HepG2 (cell line): ENCODE measurements at regions not wholly inside any gene's neighbourhood (a gene's known extent, or its start where the extent isn't known, plus 50 kb on each side); places are given as distances from the start of the nearest gene placed in this dataset.
"Not testable (repeated sequence)": the region's sequence is repeated elsewhere in the genome, so short reads cannot be mapped to it uniquely, and the experiment has no call there.

Experiments used
- ATAC-seq: fragments of 200-7000 bp; cut with Tn5 transposase; 3 replicates; pipeline ENCODE4 v1.9.1; 2020; ENCODE audit warnings: mild to moderate bottlenecking, moderate library complexity
- BruUV-seq: library from RNA; stranded (reverse); fragments of 400-500 nt; replicated peaks from 2 replicates; lab custom pipeline; 2021; lab: Mats Ljungman, UMichigan
- CTCF ChIA-PET: fragments of 300-600 bp; formaldehyde crosslinking; extraction: SDS; loops from one replicate; lab custom pipeline; 2021; ENCODE audit warnings: low total read pairs, inconsistent platforms, low intra/inter-chr PET ratio; lab: Yijun Ruan, JAX
- POLR2A ChIA-PET: fragments of 350-600 bp; sonication (Branson Sonifier 250); formaldehyde crosslinking; loops from one replicate; lab custom pipeline; 2020; ENCODE audit warnings: antibody characterized with exemption, inconsistent platforms; lab: Yijun Ruan, JAX
- DNase-seq: peaks from one replicate; pipeline ENCODE4 v3.0.0-alpha.2; 2015; ENCODE audit warnings: low spot score
- FAIRE-seq: peaks from 3 replicates; lab custom pipeline; 2011; peaks lifted over from hg19 to GRCh38; lab: Jason Lieb, UNC
- H2AFZ ChIP-seq: one replicate; pipeline ENCODE4 v1.6.1; 2011; ENCODE audit warnings: low read length, inconsistent platforms
- H3K27ac ChIP-seq: fragments of 300-600 bp; 3 replicates; pipeline ENCODE4 v1.8.0; 2011; ENCODE audit warnings: mixed run types, mild to moderate bottlenecking, mixed read lengths, low read length, inconsistent platforms; ENCODE audit not compliant: insufficient read depth; ENCODE audit errors: extremely low read length
- H3K27me3 ChIP-seq, 2 experiments: fragments of 200-600 bp in 1 of 2; 2 replicates in 1 of 2; 3 replicates in 1 of 2; pipeline versions ENCODE4 v1.6.0 to v1.8.0; 2011; ENCODE audit warnings: low read length in 2 of 2, mild to moderate bottlenecking in 2 of 2, moderate library complexity in 2 of 2, inconsistent platforms in 1 of 2; ENCODE audit not compliant: insufficient read depth in 2 of 2, control insufficient read depth in 1 of 2
- H3K36me3 ChIP-seq, 2 experiments: fragments of 200-600 bp in 1 of 2; replicated peaks in 1 of 2; 2 replicates in 1 of 2; 3 replicates in 1 of 2; pipeline versions ENCODE4 v1.5.1 to v1.8.0; 2011; ENCODE audit warnings: low read length in 2 of 2, inconsistent platforms in 1 of 2; ENCODE audit not compliant: insufficient read depth in 2 of 2, control insufficient read depth in 1 of 2
- H3K4me1 ChIP-seq: 2 replicates; pipeline ENCODE4 v1.5.1; 2012; ENCODE audit warnings: low read length, inconsistent platforms; ENCODE audit not compliant: insufficient read depth
- H3K4me2 ChIP-seq: 2 replicates; pipeline ENCODE4 v1.6.0; 2011; ENCODE audit warnings: low read depth, low read length, inconsistent platforms
- H3K4me3 ChIP-seq, 3 experiments: fragments of 200-600 bp in 1 of 3; sonication (generic), shearing (Covaris generic) in 1 of 3; replicated peaks in 1 of 3; 2 replicates each; pipeline ENCODE4 v1.5.1; 2011 to 2016; ENCODE audit warnings: low read length in 3 of 3, inconsistent platforms in 2 of 3, low read depth in 2 of 3, mild to moderate bottlenecking in 2 of 3, control low read depth in 1 of 3, mixed read lengths in 1 of 3; ENCODE audit not compliant: insufficient read depth in 1 of 3
- H3K79me2 ChIP-seq: one replicate; pipeline ENCODE4 v1.6.1; 2011; ENCODE audit warnings: low read length, inconsistent platforms; ENCODE audit not compliant: insufficient read depth
- H3K9ac ChIP-seq: 2 replicates; pipeline ENCODE4 v1.6.0; 2011; ENCODE audit warnings: mild to moderate bottlenecking, low read depth, low read length, inconsistent platforms; ENCODE audit not compliant: insufficient read depth
- H3K9me3 ChIP-seq: 2 replicates; pipeline ENCODE4 v1.5.1; 2012; ENCODE audit warnings: mild to moderate bottlenecking, low read length
- H4K20me1 ChIP-seq: 2 replicates; pipeline ENCODE4 v1.6.0; 2011; ENCODE audit warnings: inconsistent platforms, mild to moderate bottlenecking, low read length, moderate library complexity; ENCODE audit not compliant: insufficient read depth
- BHLHE40 ChIP-seq: IDR thresholded peaks from 2 replicates; pipeline ENCODE4 v1.6.1; 2011; ENCODE audit warnings: low read length, improper control_type of control experiment
- HOXD1 ChIP-seq: sonication (generic); formaldehyde crosslinking; IDR thresholded peaks from 2 replicates; pipeline ENCODE4 v1.5.0; 2020; ENCODE audit warnings: missing genetic modification reagents
- MBD4 ChIP-seq: IDR thresholded peaks from 2 replicates; pipeline ENCODE4 v1.6.1; 2012; ENCODE audit warnings: low read length, inconsistent platforms, borderline replicate concordance
- MYNN ChIP-seq: sonication (generic); formaldehyde crosslinking; IDR thresholded peaks from 2 replicates; pipeline ENCODE4 v1.4.0; 2020; ENCODE audit warnings: mild to moderate bottlenecking, low read depth, missing genetic modification reagents
- SOX5 ChIP-seq: IDR thresholded peaks from 2 replicates; pipeline ENCODE4 v1.6.1; 2016; ENCODE audit warnings: borderline replicate concordance
- TBX3 ChIP-seq: fragments of 450-650 bp; IDR thresholded peaks from 2 replicates; pipeline ENCODE4 v1.6.1; 2017; ENCODE audit warnings: antibody characterized with exemption, mild to moderate bottlenecking, inconsistent platforms, borderline replicate concordance
- TEAD2 ChIP-seq: sonication (generic); formaldehyde crosslinking; IDR thresholded peaks from 2 replicates; pipeline ENCODE4 v1.9.0; 2021; ENCODE audit warnings: missing genetic modification reagents
- ZFAT ChIP-seq: sonication (generic); formaldehyde crosslinking; conservative IDR thresholded peaks from 2 replicates; pipeline ENCODE4 v1.8.1; 2023; ENCODE audit warnings: missing genetic modification reagents, inconsistent platforms
- ZNF432 ChIP-seq: sonication (generic); formaldehyde crosslinking; IDR thresholded peaks from 2 replicates; pipeline ENCODE4 v1.5.0; 2020; ENCODE audit warnings: missing genetic modification reagents, mild to moderate bottlenecking, borderline replicate concordance
- ZNF501 ChIP-seq: sonication (generic); formaldehyde crosslinking; IDR thresholded peaks from 2 replicates; pipeline ENCODE4 v1.5.1; 2020; ENCODE audit warnings: mild to moderate bottlenecking, moderate library complexity, missing genetic modification reagents
- ZNF644 ChIP-seq: IDR thresholded peaks from 2 replicates; pipeline ENCODE4 v1.6.1; 2016; ENCODE audit warnings: low read depth
- ZNF766 ChIP-seq: sonication (generic); formaldehyde crosslinking; IDR thresholded peaks from 2 replicates; pipeline ENCODE4 v1.5.0; 2020; ENCODE audit warnings: missing genetic modification reagents, borderline replicate concordance
- WGBS: methylation state at CpG from one replicate; pipeline ENCODE4 v1.1.6; 2017; ENCODE audit warnings: low lambda C conversion rate; 5-methylcytosine and 5-hydroxymethylcytosine counted together
- in situ Hi-C: cut with HindIII; loops from 2 replicates; pipeline ENCODE4 v1.10.0; 2017; ENCODE audit warnings: low pct_unique_long_range_greater_than_20kb; ENCODE audit not compliant: extremely low pct_ligation_motif_present
- intact Hi-C: fragments of 100-400 bp; cut with micrococcal nuclease; formaldehyde crosslinking; loops from one replicate; pipeline ENCODE4 v1.10.0; 2022; ENCODE audit not compliant: unreplicated experiment
- TF ChIP-seq, protein P1 (sequence below): sonication (generic); formaldehyde crosslinking; IDR thresholded peaks from 2 replicates; pipeline ENCODE4 v1.4.0; 2020; ENCODE audit warnings: missing genetic modification reagents
- TF ChIP-seq, protein P2 (sequence below): sonication (generic); formaldehyde crosslinking; IDR thresholded peaks from 2 replicates; pipeline ENCODE4 v1.4.0; 2020; ENCODE audit warnings: missing genetic modification reagents, borderline replicate concordance
- TF ChIP-seq, protein P3 (sequence below): sonication (generic); formaldehyde crosslinking; IDR thresholded peaks from 2 replicates; pipeline ENCODE4 v1.4.0; 2020; ENCODE audit warnings: mild to moderate bottlenecking, low read depth, missing genetic modification reagents
- TF ChIP-seq, protein P4 (sequence below): sonication (generic); formaldehyde crosslinking; IDR thresholded peaks from 2 replicates; pipeline ENCODE4 v1.4.0; 2020; ENCODE audit warnings: missing genetic modification reagents

DNA sequence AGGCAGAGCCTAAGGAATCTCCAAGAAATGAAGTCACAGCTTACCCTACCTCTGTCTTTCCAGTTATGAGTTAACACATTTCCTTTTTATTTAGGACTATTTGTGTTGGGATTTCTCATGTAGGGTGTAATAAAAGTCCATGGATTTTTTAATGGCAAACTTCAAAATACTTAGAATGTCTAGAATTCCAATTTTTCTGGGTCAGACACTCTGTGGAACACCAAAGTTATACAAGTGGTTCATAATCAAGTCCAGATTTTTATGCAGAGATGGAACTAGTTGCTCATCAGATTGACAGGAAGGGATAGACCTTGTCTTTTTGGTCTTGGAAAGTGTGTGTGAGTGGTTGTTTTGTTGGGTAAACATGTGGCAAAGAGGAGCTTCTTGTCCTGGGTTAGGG is 69.8 kb upstream of the ADRA1D start:
- H3K4me1 ChIP-seq = no peaks in the 10 kb centered on the region
- no peak overlapping the region for H3K27ac ChIP-seq
- no peak overlapping the region for H2AFZ ChIP-seq
- no peaks in the 10 kb centered on the region for H4K20me1 ChIP-seq
- H3K4me2 ChIP-seq = no peak overlapping the region
- DNase-seq (no peak), ATAC-seq (no peak), FAIRE-seq (no peak)
- no peaks in the 10 kb centered on the region; a peak in 2 of 5 replicates for H3K27me3 ChIP-seq
- POLR2A ChIA-PET = no interaction called here
- no peaks in the 10 kb centered on the region for H3K9me3 ChIP-seq
- TF ChIP-seq TEAD2 (CRISPR knock-in tag) (no peak), SOX5 (no peak), ZNF644 (CRISPR knock-in tag) (no peak), TBX3 (no peak), ZFAT (no peak), BHLHE40 (no peak), ZNF501 (CRISPR knock-in tag) (no peak), ZNF432 (CRISPR knock-in tag) (no peak), ZNF766 (CRISPR knock-in tag) (no peak), MYNN (CRISPR knock-in tag) (no peak), MBD4 (no peak), HOXD1 (CRISPR knock-in tag) (no peak)
- TF ChIP-seq, protein P1, sequence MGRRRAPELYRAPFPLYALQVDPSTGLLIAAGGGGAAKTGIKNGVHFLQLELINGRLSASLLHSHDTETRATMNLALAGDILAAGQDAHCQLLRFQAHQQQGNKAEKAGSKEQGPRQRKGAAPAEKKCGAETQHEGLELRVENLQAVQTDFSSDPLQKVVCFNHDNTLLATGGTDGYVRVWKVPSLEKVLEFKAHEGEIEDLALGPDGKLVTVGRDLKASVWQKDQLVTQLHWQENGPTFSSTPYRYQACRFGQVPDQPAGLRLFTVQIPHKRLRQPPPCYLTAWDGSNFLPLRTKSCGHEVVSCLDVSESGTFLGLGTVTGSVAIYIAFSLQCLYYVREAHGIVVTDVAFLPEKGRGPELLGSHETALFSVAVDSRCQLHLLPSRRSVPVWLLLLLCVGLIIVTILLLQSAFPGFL (CRISPR knock-in tag) = no peak
- TF ChIP-seq, protein P2, sequence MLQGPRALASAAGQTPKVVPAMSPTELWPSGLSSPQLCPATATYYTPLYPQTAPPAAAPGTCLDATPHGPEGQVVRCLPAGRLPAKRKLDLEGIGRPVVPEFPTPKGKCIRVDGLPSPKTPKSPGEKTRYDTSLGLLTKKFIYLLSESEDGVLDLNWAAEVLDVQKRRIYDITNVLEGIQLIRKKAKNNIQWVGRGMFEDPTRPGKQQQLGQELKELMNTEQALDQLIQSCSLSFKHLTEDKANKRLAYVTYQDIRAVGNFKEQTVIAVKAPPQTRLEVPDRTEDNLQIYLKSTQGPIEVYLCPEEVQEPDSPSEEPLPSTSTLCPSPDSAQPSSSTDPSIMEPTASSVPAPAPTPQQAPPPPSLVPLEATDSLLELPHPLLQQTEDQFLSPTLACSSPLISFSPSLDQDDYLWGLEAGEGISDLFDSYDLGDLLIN (CRISPR knock-in tag) = no peak
- TF ChIP-seq, protein P3, sequence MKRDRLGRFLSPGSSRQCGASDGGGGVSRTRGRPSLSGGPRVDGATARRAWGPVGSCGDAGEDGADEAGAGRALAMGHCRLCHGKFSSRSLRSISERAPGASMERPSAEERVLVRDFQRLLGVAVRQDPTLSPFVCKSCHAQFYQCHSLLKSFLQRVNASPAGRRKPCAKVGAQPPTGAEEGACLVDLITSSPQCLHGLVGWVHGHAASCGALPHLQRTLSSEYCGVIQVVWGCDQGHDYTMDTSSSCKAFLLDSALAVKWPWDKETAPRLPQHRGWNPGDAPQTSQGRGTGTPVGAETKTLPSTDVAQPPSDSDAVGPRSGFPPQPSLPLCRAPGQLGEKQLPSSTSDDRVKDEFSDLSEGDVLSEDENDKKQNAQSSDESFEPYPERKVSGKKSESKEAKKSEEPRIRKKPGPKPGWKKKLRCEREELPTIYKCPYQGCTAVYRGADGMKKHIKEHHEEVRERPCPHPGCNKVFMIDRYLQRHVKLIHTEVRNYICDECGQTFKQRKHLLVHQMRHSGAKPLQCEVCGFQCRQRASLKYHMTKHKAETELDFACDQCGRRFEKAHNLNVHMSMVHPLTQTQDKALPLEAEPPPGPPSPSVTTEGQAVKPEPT (CRISPR knock-in tag) = no peak
- TF ChIP-seq, protein P4, sequence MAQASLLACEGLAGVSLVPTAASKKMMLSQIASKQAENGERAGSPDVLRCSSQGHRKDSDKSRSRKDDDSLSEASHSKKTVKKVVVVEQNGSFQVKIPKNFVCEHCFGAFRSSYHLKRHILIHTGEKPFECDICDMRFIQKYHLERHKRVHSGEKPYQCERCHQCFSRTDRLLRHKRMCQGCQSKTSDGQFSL (CRISPR knock-in tag) = no peak
- CTCF ChIA-PET = no interaction called here
- in situ Hi-C loops (no loop called here), intact Hi-C loops (loop anchor here (10.0 kb wide), 1 partner anchor 76 kb away; no protein-coding TSS in a partner anchor)
- H3K79me2 ChIP-seq = no peaks in the 10 kb centered on the region
- no peak overlapping the region for H3K9ac ChIP-seq
- H3K36me3 ChIP-seq = no peaks in the 10 kb centered on the region
- BruUV-seq = no TSS peak
- no peak overlapping the region for H3K4me3 ChIP-seq

DNA sequence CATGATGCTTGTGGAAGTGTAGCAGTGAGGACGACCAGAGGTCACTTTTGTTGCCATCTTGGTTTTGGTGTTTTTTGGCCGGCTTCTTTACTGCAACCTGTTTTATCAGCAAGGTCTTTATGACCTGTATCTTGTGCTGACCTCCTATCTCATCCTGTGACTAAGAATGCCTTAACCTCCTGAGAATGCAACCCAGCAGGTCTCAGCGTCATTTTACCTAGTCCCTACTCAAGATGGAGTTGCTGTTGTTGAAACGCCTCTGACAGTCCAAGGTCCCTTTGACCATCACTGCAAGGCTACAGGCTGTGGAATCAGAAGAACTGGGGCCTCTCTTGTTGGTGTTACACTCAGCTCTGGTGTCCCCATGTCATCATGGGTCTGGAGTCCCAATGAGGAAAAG is 61.5 kb upstream of the ADRA1D start:
- DNase-seq, FAIRE-seq, ATAC-seq, H3K9ac ChIP-seq, H3K4me2 ChIP-seq, H3K36me3 ChIP-seq, H3K27me3 ChIP-seq, in situ Hi-C loops, BruUV-seq, H3K27ac ChIP-seq, H3K79me2 ChIP-seq, H4K20me1 ChIP-seq, POLR2A ChIA-PET, H3K4me1 ChIP-seq, H3K4me3 ChIP-seq, CTCF ChIA-PET, H3K9me3 ChIP-seq, H2AFZ ChIP-seq: not testable (repeated sequence)
- WGBS = 10% methylated on average over 4 of the region's 4 CpGs
- intact Hi-C loops = loop anchor here (10.0 kb wide), 1 partner anchor 84 kb away; no protein-coding TSS in a partner anchor
